Mucosa of descending colon (tissue), 3 donors: ENCODE measurements at regions not wholly inside any gene's neighbourhood (a gene's known extent, or its start where the extent isn't known, plus 50 kb on each side); places are given as distances from the start of the nearest gene placed in this dataset.
A peak's percentile ranks its signal among the peaks of the same experiment; 100 is the strongest.

Experiments
- ATAC-seq: fragments of 200-7000 bp; cut with Tn5 transposase; one replicate; pipeline ENCODE4 v1.9.1; 2020; ENCODE audit warnings: mild to moderate bottlenecking, moderate library complexity
- DNase-seq, 3 donors: peaks; one replicate each; pipeline ENCODE4 v3.0.0-alpha.2; 2020
- H3K36me3 ChIP-seq: fragments of 200-600 bp; one replicate; pipeline ENCODE4 v1.8.0; 2021; ENCODE audit warnings: low read depth, mild to moderate bottlenecking
- H3K4me1 ChIP-seq: fragments of 200-600 bp; one replicate; pipeline ENCODE4 v1.8.0; 2021; ENCODE audit warnings: low read depth, mild to moderate bottlenecking
- H3K4me3 ChIP-seq: fragments of 200-600 bp; one replicate; pipeline ENCODE4 v1.8.0; 2021; ENCODE audit warnings: mild to moderate bottlenecking
- H3K9me3 ChIP-seq: fragments of 200-600 bp; one replicate; pipeline ENCODE4 v1.8.0; 2021; ENCODE audit warnings: mild to moderate bottlenecking
- intact Hi-C, 2 donors: fragments of 100-400 bp; cut with DNase I in 1 of 2; cut with micrococcal nuclease in 1 of 2; formaldehyde crosslinking; loops; one replicate each; pipeline versions ENCODE4 v1.11.0 to v1.11.1; 2022; cut with DNase I, micrococcal nuclease
- TF ChIP-seq, protein P1 (sequence below): fragments of 200-600 bp; IDR thresholded peaks from one replicate; pipeline ENCODE4 v1.8.0; 2022; ENCODE audit warnings: antibody characterized with exemption, mild to moderate bottlenecking
- donor health status: DM: no; HTN: no; CAD: no; lungs with moderate emphysema.
- donor health status: DM: no; HTN: no; CAD: no.
- donor health status: DM: no; HTN: yes; CAD: no.

DNA sequence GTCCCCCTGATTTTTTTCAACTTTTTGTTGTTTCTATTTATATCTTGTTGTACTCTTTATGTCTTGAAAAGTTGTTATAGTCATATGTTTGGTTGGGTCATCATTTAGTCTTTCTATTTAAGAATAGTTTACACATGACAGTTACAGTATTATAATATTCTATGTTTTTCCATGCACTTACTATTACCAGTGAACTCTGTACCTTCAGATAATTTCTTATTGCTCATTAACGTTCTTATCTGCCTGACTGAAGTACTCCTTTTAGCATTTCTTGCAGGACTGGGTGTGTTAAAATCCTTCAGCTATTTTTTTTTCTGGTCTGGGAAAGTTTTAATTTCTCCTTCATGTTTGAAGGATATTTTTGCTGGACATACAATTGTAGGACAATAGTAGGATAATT is 157.7 kb upstream of the DIPK2B start:
- TF ChIP-seq, protein P1, sequence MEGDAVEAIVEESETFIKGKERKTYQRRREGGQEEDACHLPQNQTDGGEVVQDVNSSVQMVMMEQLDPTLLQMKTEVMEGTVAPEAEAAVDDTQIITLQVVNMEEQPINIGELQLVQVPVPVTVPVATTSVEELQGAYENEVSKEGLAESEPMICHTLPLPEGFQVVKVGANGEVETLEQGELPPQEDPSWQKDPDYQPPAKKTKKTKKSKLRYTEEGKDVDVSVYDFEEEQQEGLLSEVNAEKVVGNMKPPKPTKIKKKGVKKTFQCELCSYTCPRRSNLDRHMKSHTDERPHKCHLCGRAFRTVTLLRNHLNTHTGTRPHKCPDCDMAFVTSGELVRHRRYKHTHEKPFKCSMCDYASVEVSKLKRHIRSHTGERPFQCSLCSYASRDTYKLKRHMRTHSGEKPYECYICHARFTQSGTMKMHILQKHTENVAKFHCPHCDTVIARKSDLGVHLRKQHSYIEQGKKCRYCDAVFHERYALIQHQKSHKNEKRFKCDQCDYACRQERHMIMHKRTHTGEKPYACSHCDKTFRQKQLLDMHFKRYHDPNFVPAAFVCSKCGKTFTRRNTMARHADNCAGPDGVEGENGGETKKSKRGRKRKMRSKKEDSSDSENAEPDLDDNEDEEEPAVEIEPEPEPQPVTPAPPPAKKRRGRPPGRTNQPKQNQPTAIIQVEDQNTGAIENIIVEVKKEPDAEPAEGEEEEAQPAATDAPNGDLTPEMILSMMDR = no peak
- intact Hi-C loops = no loop called here
- Histone ChIP-seq H3K36me3 (no peaks in the 10 kb centered on the region), H3K4me3 (no peak overlapping the region), H3K9me3 (no peaks in the 10 kb centered on the region), H3K4me1 (no peaks in the 10 kb centered on the region)
- DNase-seq (no peak), ATAC-seq (peak; percentile 51)

DNA sequence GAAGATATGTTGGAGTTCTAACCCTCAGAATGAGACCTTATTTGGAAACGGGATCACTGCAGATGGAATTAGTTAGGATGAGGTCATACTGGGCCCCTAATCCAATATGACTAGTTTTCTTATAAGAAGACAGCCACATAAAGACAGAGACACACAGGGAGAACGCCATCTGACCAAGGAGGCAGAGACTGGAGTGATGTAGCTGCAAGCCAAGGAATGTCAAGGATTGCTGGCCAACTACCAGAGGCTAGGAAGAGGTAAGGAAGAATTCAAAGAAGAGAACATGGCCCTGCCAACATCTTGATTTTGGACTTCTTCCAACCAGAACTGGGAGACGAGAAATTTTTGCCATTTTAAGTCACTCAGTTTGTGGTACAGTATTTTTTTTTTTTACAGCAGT is 152.8 kb upstream of the DIPK2B start:
- H3K4me1 ChIP-seq = no peaks in the 10 kb centered on the region
- no peak for DNase-seq
- H3K9me3 ChIP-seq = no peaks in the 10 kb centered on the region
- no peaks in the 10 kb centered on the region for H3K36me3 ChIP-seq
- ATAC-seq = no peak
- TF ChIP-seq, protein P1 = no peak
- intact Hi-C loops = no loop called here
- H3K4me3 ChIP-seq = no peak overlapping the region

DNA sequence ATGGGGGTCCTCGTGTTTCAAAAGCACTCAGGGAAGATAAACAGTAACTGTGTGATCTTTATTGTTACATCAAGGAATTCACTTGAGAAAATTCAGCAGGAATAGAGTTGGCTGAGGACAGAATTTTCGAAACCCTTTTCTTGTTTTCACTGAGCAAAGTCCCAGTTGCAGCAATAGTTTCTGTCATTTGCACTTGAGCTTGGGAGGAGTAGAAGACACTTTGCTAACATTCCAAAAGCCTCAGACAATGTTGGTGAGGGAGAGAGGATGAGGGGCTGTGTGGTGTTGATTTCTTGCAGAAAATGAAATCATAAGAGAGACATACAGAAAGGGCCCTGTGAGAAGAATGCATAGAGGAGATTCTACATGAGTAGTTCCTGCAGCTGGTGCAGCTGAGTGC is 151.9 kb upstream of the DIPK2B start:
- TF ChIP-seq, protein P1 = no peak
- no peaks in the 10 kb centered on the region for H3K9me3 ChIP-seq
- ATAC-seq (no peak), DNase-seq (no peak)
- no peaks in the 10 kb centered on the region for H3K4me1 ChIP-seq
- H3K4me3 ChIP-seq = no peak overlapping the region
- H3K36me3 ChIP-seq = no peaks in the 10 kb centered on the region
- intact Hi-C loops = no loop called here

DNA sequence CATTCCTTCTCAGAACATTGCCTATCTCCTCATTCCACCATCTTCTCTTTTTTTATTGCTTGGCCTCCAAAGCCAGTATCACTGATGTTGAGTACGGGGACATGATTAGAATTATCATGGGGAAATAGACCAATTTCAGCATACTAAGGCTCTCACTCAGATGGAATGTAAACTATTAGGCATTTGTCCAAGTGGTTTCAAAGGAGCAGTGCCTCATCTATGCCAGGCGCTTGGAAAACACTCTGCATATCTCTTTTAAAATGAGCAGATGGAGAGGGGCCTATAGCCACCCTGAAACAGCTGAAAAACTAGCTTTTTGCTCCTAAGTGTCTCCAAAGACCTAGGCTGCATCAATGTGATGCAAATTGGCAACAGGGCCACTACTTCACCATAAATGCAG is 150.8 kb upstream of the DIPK2B start:
- DNase-seq (no peak), ATAC-seq (no peak)
- H3K4me3 ChIP-seq = no peak overlapping the region
- no peaks in the 10 kb centered on the region for H3K36me3 ChIP-seq
- H3K4me1 ChIP-seq = no peaks in the 10 kb centered on the region
- TF ChIP-seq, protein P1 = no peak
- H3K9me3 ChIP-seq = no peaks in the 10 kb centered on the region
- intact Hi-C loops = no loop called here

DNA sequence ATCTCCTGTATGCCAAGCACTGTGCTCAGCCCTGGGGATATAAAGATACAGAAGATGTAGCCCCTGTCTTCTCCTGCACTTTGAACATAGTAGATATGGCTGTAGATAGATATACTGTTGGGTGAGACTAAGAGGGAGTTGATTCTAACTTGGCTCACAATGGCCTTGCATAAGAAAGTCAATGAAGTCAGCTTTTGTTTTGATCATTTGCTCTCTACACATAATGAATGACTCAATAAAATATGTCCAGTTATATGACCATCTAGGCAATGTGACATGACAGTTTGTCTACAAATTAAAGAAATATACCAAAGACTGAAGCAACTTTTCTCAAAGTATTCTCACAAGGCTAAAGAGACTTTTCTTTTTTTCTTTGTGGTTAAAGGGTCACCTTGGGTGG is 147.6 kb upstream of the DIPK2B start:
- no peaks in the 10 kb centered on the region for H3K4me1 ChIP-seq
- no peaks in the 10 kb centered on the region for H3K9me3 ChIP-seq
- DNase-seq = no peak
- H3K36me3 ChIP-seq = no peaks in the 10 kb centered on the region
- no peak for ATAC-seq
- TF ChIP-seq, protein P1 = no peak
- no peak overlapping the region for H3K4me3 ChIP-seq
- intact Hi-C loops = no loop called here

DNA sequence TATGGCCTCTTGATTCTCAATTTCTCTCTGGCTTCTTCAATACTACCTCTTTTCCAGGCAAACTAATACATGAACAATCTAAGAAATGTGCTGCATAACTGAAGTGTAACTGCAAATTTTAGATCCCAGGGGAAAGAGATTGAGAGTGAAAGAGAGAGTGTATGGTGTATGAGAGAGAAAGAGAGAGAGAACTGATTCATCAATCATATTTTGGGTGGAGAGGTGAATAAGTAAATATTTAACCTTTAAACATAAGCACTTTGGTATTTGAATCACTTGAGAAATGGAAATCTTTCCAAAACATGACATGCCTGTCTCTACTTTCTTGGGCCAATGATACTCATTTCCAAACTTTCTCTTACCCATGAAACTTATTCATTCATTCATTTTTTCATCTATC is 147.2 kb upstream of the DIPK2B start:
- intact Hi-C loops = no loop called here
- H3K36me3 ChIP-seq = no peaks in the 10 kb centered on the region
- no peak overlapping the region for H3K4me3 ChIP-seq
- TF ChIP-seq, protein P1 = no peak
- ATAC-seq (no peak), DNase-seq (no peak)
- H3K4me1 ChIP-seq = no peaks in the 10 kb centered on the region
- H3K9me3 ChIP-seq = no peaks in the 10 kb centered on the region
